ENCODE measurements at regions not wholly inside any gene's neighbourhood (a gene's known extent, or its start where the extent isn't known, plus 50 kb on each side); places are given as distances from the start of the nearest gene placed in this dataset.

DNA sequence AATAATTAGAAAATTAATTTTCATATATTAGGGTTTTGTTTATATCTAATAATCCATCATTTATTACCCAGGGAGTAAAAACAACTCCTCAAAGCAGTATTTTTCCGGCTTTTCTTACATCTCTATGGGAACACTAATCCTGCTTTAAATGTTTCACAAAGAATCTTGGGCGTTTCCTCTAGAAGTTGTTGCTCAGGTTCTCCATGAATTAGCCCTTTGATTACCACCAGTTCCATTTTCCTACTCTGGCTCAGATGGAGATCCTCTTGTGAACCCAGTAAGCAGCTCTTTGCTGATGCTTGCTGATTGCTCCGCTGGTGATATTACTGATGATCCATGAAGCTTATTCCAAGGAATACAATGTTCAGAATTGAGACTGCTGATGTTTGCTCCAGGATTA lies 78.5 kb upstream of the PKP2 start:
- no peaks in the 10 kb centered on the region for H3K9me3 ChIP-seq
- 39% methylated on average over 3 of the region's 3 CpGs for WGBS (ENCODE audit: missing lambda C conversion rate)
- H3K27ac ChIP-seq, result no peak overlapping the region
- no peak overlapping the region for H3K4me2 ChIP-seq
- POLR2A ChIA-PET, result no interaction called here
- no peak for TF ChIP-seq RCOR1 (IDR thresholded peaks at IDR 0.05; ENCODE audit: low read depth, low read length)
- TF ChIP-seq, protein P1, sequence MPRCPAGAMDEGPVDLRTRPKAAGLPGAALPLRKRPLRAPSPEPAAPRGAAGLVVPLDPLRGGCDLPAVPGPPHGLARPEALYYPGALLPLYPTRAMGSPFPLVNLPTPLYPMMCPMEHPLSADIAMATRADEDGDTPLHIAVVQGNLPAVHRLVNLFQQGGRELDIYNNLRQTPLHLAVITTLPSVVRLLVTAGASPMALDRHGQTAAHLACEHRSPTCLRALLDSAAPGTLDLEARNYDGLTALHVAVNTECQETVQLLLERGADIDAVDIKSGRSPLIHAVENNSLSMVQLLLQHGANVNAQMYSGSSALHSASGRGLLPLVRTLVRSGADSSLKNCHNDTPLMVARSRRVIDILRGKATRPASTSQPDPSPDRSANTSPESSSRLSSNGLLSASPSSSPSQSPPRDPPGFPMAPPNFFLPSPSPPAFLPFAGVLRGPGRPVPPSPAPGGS (IDR thresholded peaks at IDR 0.05), result no peak
- no peak for TF ChIP-seq BHLHE40 (IDR thresholded peaks at IDR 0.05; ENCODE audit: low read depth, low read length)
- no peak for TF ChIP-seq POLR2AphosphoS2 (conservative IDR thresholded peaks at IDR 0.05; ENCODE audit: low read length)
- TF ChIP-seq TFCP2L1 (CRISPR knock-in tag; IDR thresholded peaks at IDR 0.05), result no peak
- TF ChIP-seq NR3C1 (IDR thresholded peaks at IDR 0.05), result no peak
- no peak for TF ChIP-seq HOXB13 (CRISPR knock-in tag; IDR thresholded peaks at IDR 0.05; ENCODE audit: low read depth)
- TF ChIP-seq EP300 (IDR thresholded peaks at IDR 0.05), result no peak
- TF ChIP-seq CBX8 (IDR thresholded peaks at IDR 0.05), result no peak
- TF ChIP-seq, protein P2, sequence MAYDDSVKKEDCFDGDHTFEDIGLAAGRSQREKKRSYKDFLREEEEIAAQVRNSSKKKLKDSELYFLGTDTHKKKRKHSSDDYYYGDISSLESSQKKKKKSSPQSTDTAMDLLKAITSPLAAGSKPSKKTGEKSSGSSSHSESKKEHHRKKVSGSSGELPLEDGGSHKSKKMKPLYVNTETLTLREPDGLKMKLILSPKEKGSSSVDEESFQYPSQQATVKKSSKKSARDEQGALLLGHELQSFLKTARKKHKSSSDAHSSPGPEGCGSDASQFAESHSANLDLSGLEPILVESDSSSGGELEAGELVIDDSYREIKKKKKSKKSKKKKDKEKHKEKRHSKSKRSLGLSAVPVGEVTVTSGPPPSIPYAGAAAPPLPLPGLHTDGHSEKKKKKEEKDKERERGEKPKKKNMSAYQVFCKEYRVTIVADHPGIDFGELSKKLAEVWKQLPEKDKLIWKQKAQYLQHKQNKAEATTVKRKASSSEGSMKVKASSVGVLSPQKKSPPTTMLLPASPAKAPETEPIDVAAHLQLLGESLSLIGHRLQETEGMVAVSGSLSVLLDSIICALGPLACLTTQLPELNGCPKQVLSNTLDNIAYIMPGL (CRISPR knock-in tag; IDR thresholded peaks at IDR 0.05; ENCODE audit: borderline replicate concordance), result no peak
- TF ChIP-seq TP53 (CRISPR knock-in tag; IDR thresholded peaks at IDR 0.05), result no peak
- no peak for TF ChIP-seq NFE2L2 (conservative IDR thresholded peaks at IDR 0.05; ENCODE audit: low read length)
- ATAC-seq, result no peak
- no peak for DNase-seq (ENCODE audit: low read depth in 1 of 2, low spot score in 1 of 2)
- no peaks in the 10 kb centered on the region for H3K4me1 ChIP-seq
- no peak for FAIRE-seq
- H3K4me3 ChIP-seq, result no peak overlapping the region
- CTCF ChIA-PET, result interaction anchor here (0.6 kb wide), 1 partner anchor 253 kb away, joined by 3 read pairs; no protein-coding TSS in a partner anchor

DNA sequence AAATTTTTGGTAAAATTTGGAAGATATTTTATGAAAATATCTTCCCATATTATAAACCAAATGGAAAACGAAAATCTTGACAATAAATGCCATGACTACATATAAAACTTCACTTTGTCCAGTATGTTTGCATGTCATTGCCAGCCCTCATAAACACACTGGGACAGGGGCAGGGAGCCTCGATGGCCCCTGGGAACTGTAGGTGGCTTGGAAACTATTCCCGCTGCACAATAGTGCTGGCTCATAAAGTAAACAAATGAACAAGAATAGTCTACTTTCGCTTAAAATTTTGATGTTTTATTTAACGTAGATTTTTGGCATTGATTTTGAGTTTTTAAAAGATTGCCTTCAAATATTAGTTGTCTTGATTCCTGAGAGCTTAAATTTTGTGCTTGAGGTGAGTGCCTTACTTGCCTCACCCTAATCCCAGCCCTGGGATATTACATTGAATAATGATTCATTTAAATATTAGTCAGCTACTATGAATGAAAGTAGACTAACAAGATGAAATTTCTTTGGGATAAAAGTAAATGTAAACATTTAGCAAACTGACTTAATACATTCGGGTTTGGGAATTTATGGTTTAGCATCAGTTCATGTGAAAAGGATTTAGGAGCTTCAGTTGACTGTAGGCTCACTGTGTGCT lies 74.0 kb upstream of the PKP2 start:
- CTCF ChIA-PET, result no interaction called here
- DNase-seq (ENCODE audit: low read depth in 1 of 2, low spot score in 1 of 2), result no peak
- Histone ChIP-seq H3K27ac (no peak overlapping the region), H3K4me1 (no peaks in the 10 kb centered on the region), H3K9me3 (no peaks in the 10 kb centered on the region), H3K4me3 (no peak overlapping the region), H3K4me2 (no peak overlapping the region)
- no peak for FAIRE-seq
- WGBS (ENCODE audit: missing lambda C conversion rate), result 21% methylated on average over 6 of the region's 6 CpGs
- POLR2A ChIA-PET, result no interaction called here
- ATAC-seq, result no peak
- no peak for TF ChIP-seq CHD4 (IDR thresholded peaks at IDR 0.05; ENCODE audit: borderline replicate concordance)
- no peak for TF ChIP-seq POLR2A (IDR thresholded peaks at IDR 0.05; ENCODE audit: low read length)
- TF ChIP-seq EP300 (IDR thresholded peaks at IDR 0.05), result no peak
- no peak for TF ChIP-seq JUN (IDR thresholded peaks at IDR 0.05)
- TF ChIP-seq FOSL2 (IDR thresholded peaks at IDR 0.05), result no peak
- no peak for TF ChIP-seq FOSL2 (CRISPR knock-in tag; IDR thresholded peaks at IDR 0.05)
- TF ChIP-seq, protein P3, sequence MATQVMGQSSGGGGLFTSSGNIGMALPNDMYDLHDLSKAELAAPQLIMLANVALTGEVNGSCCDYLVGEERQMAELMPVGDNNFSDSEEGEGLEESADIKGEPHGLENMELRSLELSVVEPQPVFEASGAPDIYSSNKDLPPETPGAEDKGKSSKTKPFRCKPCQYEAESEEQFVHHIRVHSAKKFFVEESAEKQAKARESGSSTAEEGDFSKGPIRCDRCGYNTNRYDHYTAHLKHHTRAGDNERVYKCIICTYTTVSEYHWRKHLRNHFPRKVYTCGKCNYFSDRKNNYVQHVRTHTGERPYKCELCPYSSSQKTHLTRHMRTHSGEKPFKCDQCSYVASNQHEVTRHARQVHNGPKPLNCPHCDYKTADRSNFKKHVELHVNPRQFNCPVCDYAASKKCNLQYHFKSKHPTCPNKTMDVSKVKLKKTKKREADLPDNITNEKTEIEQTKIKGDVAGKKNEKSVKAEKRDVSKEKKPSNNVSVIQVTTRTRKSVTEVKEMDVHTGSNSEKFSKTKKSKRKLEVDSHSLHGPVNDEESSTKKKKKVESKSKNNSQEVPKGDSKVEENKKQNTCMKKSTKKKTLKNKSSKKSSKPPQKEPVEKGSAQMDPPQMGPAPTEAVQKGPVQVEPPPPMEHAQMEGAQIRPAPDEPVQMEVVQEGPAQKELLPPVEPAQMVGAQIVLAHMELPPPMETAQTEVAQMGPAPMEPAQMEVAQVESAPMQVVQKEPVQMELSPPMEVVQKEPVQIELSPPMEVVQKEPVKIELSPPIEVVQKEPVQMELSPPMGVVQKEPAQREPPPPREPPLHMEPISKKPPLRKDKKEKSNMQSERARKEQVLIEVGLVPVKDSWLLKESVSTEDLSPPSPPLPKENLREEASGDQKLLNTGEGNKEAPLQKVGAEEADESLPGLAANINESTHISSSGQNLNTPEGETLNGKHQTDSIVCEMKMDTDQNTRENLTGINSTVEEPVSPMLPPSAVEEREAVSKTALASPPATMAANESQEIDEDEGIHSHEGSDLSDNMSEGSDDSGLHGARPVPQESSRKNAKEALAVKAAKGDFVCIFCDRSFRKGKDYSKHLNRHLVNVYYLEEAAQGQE (IDR thresholded peaks at IDR 0.05), result no peak
- TF ChIP-seq, protein P2 (CRISPR knock-in tag; IDR thresholded peaks at IDR 0.05; ENCODE audit: borderline replicate concordance), result no peak
- TF ChIP-seq JUNB (IDR thresholded peaks at IDR 0.05), result no peak
- TF ChIP-seq, protein P4, sequence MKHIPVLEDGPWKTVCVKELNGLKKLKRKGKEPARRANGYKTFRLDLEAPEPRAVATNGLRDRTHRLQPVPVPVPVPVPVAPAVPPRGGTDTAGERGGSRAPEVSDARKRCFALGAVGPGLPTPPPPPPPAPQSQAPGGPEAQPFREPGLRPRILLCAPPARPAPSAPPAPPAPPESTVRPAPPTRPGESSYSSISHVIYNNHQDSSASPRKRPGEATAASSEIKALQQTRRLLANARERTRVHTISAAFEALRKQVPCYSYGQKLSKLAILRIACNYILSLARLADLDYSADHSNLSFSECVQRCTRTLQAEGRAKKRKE (CRISPR knock-in tag; IDR thresholded peaks at IDR 0.05; ENCODE audit: low read depth), result no peak
- no peak for TF ChIP-seq FOXS1 (CRISPR knock-in tag; IDR thresholded peaks at IDR 0.05)
- TF ChIP-seq RARB (CRISPR knock-in tag; IDR thresholded peaks at IDR 0.05), result no peak
- TF ChIP-seq, protein P5, sequence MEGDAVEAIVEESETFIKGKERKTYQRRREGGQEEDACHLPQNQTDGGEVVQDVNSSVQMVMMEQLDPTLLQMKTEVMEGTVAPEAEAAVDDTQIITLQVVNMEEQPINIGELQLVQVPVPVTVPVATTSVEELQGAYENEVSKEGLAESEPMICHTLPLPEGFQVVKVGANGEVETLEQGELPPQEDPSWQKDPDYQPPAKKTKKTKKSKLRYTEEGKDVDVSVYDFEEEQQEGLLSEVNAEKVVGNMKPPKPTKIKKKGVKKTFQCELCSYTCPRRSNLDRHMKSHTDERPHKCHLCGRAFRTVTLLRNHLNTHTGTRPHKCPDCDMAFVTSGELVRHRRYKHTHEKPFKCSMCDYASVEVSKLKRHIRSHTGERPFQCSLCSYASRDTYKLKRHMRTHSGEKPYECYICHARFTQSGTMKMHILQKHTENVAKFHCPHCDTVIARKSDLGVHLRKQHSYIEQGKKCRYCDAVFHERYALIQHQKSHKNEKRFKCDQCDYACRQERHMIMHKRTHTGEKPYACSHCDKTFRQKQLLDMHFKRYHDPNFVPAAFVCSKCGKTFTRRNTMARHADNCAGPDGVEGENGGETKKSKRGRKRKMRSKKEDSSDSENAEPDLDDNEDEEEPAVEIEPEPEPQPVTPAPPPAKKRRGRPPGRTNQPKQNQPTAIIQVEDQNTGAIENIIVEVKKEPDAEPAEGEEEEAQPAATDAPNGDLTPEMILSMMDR (IDR thresholded peaks at IDR 0.05), result no peak
- no peak for TF ChIP-seq NPAS2 (CRISPR knock-in tag; IDR thresholded peaks at IDR 0.05; ENCODE audit: borderline replicate concordance)
- TF ChIP-seq HOXB13 (CRISPR knock-in tag; IDR thresholded peaks at IDR 0.05; ENCODE audit: low read depth), result no peak
- TF ChIP-seq, protein P6, sequence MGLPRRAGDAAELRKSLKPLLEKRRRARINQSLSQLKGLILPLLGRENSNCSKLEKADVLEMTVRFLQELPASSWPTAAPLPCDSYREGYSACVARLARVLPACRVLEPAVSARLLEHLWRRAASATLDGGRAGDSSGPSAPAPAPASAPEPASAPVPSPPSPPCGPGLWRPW (IDR thresholded peaks at IDR 0.05), result no peak
- TF ChIP-seq ZNF302 (CRISPR knock-in tag; IDR thresholded peaks at IDR 0.05), result no peak
- TF ChIP-seq MAFK (IDR thresholded peaks at IDR 0.05; ENCODE audit: partially characterized antibody), result no peak
